Mucosa of stomach (tissue), 1 donor: ENCODE measurements at regions not wholly inside any gene's neighbourhood (a gene's known extent, or its start where the extent isn't known, plus 50 kb on each side); places are given as distances from the start of the nearest gene placed in this dataset.

Source experiments
- H3K27me3 ChIP-seq: one replicate; pipeline ENCODE4 v1.7.0; 2013; ENCODE audit warnings: mild to moderate bottlenecking, low read length; ENCODE audit not compliant: control insufficient read depth, insufficient read depth
- H3K36me3 ChIP-seq: one replicate; pipeline ENCODE4 v1.7.0; 2013; ENCODE audit warnings: low read length; ENCODE audit not compliant: control insufficient read depth, insufficient read depth
- H3K4me1 ChIP-seq: one replicate; pipeline ENCODE4 v1.7.0; 2013; ENCODE audit warnings: mild to moderate bottlenecking, low read length; ENCODE audit not compliant: control insufficient read depth, insufficient read depth
- H3K4me3 ChIP-seq: one replicate; pipeline ENCODE4 v1.7.0; 2013; ENCODE audit warnings: low read length
- H3K9ac ChIP-seq: one replicate; pipeline ENCODE4 v1.7.0; 2013; ENCODE audit warnings: mild to moderate bottlenecking, low read length, moderate library complexity
- H3K9me3 ChIP-seq: one replicate; pipeline ENCODE4 v1.7.0; 2013; ENCODE audit warnings: mild to moderate bottlenecking, low read length, moderate library complexity; ENCODE audit not compliant: control insufficient read depth
- donor health status: Pancreatic carcinoma.

DNA sequence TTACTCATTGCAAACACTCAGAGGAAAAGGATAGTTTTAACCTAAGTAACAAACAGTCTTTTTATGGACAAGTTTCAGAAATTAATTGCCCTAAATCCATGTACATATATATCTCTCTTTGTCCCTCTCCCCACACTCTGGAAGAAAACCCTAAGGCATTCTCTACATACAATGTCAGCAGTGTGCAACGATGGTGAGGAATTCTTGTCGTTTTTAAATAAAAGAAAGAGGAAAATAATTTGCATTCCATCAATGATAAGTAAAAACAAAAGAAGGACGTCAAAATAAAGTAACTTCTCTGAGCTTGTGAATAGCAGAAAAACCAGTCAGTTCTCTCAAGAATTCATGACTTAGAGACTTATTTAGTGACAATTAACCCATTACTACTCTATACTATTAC lies 550.5 kb upstream of the DIPK2B start:
- H3K9ac ChIP-seq: no peak overlapping the region
- H3K4me3 ChIP-seq: no peak overlapping the region
- no peaks in the 10 kb centered on the region for H3K4me1 ChIP-seq
- H3K36me3 ChIP-seq: no peaks in the 10 kb centered on the region
- no peaks in the 10 kb centered on the region for H3K27me3 ChIP-seq
- H3K9me3 ChIP-seq: no peaks in the 10 kb centered on the region

DNA sequence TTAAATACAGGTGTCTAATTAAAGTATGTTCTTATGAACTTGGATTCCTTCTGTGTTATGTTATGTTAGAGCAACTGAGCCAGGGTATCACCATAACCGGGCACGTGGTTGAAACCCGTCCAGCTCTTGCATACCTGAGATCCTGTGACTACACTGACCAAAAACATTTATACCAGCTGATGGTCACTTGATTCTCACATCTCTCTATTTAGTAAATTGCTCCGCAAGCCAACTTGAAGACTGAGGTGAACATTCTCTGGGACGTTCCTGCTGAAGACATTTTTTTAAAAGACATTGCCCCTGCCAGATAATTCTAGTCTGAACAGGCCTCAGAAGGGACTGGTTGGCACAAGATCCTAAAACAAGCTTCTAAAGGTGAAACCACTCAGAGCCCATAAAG lies 550.0 kb upstream of the DIPK2B start:
- Histone ChIP-seq H3K27me3 (no peaks in the 10 kb centered on the region), H3K9me3 (no peaks in the 10 kb centered on the region), H3K36me3 (no peaks in the 10 kb centered on the region), H3K4me3 (no peak overlapping the region), H3K4me1 (no peaks in the 10 kb centered on the region), H3K9ac (no peak overlapping the region)

DNA sequence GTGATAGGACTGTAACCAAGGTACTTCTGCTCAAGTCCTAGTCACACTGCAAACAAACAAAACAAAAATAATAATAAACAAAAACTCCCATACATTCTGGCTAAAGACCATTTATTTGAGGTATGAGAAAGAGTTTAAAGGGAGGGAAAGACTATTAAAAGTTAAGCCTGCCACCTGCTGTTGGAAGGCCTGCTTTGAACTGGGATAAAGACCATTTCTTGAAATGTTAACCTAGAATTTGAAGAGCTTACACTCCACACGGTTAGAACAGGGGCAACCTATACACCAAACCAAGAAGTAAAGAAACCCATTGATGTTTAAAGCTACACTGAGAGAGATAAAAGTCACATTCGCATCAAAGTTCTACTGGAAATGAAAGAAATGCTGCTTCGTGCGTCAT lies 548.7 kb upstream of the DIPK2B start:
- Histone ChIP-seq H3K4me1 (no peaks in the 10 kb centered on the region), H3K4me3 (no peak overlapping the region)

GRCh38 chrX:45748369-45748774 lies 547.7 kb upstream of the DIPK2B start:
- Histone ChIP-seq H3K9me3 (no peaks in the 10 kb centered on the region), H3K4me3 (no peak overlapping the region), H3K27me3 (no peaks in the 10 kb centered on the region), H3K9ac (no peak overlapping the region), H3K36me3 (no peaks in the 10 kb centered on the region), H3K4me1 (no peaks in the 10 kb centered on the region)

More for the DNA sequence above, 548.7 kb upstream of the DIPK2B start:
- no peaks in the 10 kb centered on the region for H3K27me3 ChIP-seq
- H3K9ac ChIP-seq: no peak overlapping the region
- H3K36me3 ChIP-seq: no peaks in the 10 kb centered on the region
- no peaks in the 10 kb centered on the region for H3K9me3 ChIP-seq

- no peak overlapping the region for H3K4me3 ChIP-seq
- H3K36me3 ChIP-seq: no peaks in the 10 kb centered on the region
- H3K9ac ChIP-seq: no peak overlapping the region
- H3K4me1 ChIP-seq: no peaks in the 10 kb centered on the region
- H3K27me3 ChIP-seq: no peaks in the 10 kb centered on the region
- no peaks in the 10 kb centered on the region for H3K9me3 ChIP-seq
Measured at GRCh38 chrX:45747905-45748304, 547.2 kb upstream of the DIPK2B start.

DNA sequence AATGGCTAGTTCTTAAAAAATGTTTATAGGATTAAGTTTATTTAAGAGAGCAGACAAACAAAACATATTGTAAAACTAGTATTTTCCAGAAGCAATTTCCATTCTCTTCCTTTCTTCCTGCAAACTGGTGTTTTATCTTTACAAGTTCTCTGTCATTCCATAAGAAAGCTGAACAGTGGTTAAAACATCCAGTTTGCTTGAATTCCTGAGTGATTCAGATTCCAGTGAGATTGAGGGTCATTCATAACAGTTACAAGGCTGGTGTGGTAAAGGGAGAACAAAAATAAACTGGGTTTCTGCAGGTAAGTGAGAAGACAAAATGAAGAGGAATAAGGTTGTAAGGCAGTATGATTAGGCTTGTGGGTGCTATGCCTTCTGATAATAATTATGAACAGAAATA lies 544.8 kb upstream of the DIPK2B start:
- H3K9me3 ChIP-seq: no peaks in the 10 kb centered on the region
- H3K36me3 ChIP-seq: no peaks in the 10 kb centered on the region
- H3K4me1 ChIP-seq: no peaks in the 10 kb centered on the region
- no peak overlapping the region for H3K4me3 ChIP-seq
- no peak overlapping the region for H3K9ac ChIP-seq
- H3K27me3 ChIP-seq: no peaks in the 10 kb centered on the region

DNA sequence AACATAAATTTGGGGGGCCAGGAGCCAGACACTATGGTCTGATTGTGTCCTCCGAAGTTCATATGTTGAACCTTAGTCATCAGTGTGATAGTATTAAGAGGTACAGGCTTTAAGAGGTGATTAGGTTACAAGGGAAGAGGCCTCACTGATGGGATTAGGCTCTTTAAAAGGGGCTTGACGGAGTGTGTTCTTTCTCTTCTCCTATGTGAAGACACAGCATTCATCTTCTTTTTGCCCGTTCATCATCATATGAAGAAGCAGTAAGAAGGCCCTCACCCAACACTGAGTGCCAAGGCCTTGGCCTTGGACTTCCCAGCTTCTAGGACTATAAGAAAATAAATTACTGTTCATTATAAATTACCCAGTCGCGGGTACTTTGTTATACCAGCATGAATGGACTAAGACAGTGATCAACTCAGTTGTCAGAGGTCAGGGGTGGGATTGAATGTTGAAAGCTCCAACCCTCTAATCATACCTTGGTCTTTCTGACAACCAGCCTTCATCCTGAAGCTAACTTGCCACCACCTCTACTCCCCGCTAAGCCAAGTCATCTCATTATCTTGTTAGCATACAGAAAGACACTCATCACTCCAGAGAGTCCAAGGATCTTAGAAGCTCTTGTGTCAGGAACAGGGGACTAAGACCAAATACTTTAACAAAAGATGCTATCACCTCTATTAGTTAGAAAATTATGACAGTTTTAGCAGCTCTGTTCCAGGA lies 543.4 kb upstream of the DIPK2B start:
- no peaks in the 10 kb centered on the region for H3K4me1 ChIP-seq
- H3K36me3 ChIP-seq: no peaks in the 10 kb centered on the region
- no peak overlapping the region for H3K9ac ChIP-seq
- H3K4me3 ChIP-seq: no peak overlapping the region
- no peaks in the 10 kb centered on the region for H3K27me3 ChIP-seq
- H3K9me3 ChIP-seq: no peaks in the 10 kb centered on the region

GRCh38 chrX:45743081-45743533 lies 542.4 kb upstream of the DIPK2B start:
- Histone ChIP-seq H3K4me1 (no peaks in the 10 kb centered on the region), H3K9me3 (no peaks in the 10 kb centered on the region), H3K27me3 (no peaks in the 10 kb centered on the region), H3K36me3 (no peaks in the 10 kb centered on the region), H3K9ac (no peak overlapping the region), H3K4me3 (no peak overlapping the region)

- Histone ChIP-seq H3K9me3 (no peaks in the 10 kb centered on the region), H3K4me3 (no peak overlapping the region), H3K36me3 (no peaks in the 10 kb centered on the region), H3K9ac (no peak overlapping the region), H3K27me3 (no peaks in the 10 kb centered on the region), H3K4me1 (no peaks in the 10 kb centered on the region)
Measured at GRCh38 chrX:45740291-45740690, 539.6 kb upstream of the DIPK2B start.

- H3K36me3 ChIP-seq: no peaks in the 10 kb centered on the region
Measured at GRCh38 chrX:45735571-45735970, 534.9 kb upstream of the DIPK2B start.

DNA sequence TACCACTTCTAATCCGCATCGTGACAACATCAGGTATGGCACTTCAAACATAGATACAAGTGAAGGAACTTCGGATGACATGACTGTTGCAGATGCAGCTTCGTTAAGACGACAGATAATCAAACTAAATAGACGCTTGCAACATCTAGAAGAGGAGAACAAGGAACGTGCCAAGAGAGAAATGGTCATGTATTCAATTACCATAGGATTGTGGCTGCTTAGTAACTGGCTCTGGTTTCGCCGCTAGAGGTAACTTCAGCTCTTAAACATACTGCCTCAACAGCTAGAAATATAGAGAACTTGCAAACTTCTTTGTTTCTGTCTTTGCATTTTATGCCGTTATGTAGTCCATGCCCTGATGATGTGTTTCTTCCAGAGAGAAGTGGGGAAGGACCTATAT lies 530.8 kb upstream of the DIPK2B start:
- Histone ChIP-seq H3K4me1 (no peaks in the 10 kb centered on the region), H3K4me3 (no peak overlapping the region), H3K36me3 (no peaks in the 10 kb centered on the region), H3K9me3 (no peaks in the 10 kb centered on the region), H3K9ac (no peak overlapping the region), H3K27me3 (no peaks in the 10 kb centered on the region)

More at GRCh38 chrX:45735571-45735970, 534.9 kb upstream of the DIPK2B start:
- Histone ChIP-seq H3K4me3 (no peak overlapping the region), H3K4me1 (no peaks in the 10 kb centered on the region), H3K9me3 (no peaks in the 10 kb centered on the region), H3K9ac (no peak overlapping the region), H3K27me3 (no peaks in the 10 kb centered on the region)

GRCh38 chrX:45727761-45728160 lies 527.1 kb upstream of the DIPK2B start:
- Histone ChIP-seq H3K9me3 (no peaks in the 10 kb centered on the region), H3K27me3 (no peaks in the 10 kb centered on the region), H3K36me3 (no peaks in the 10 kb centered on the region), H3K9ac (no peak overlapping the region), H3K4me3 (no peak overlapping the region), H3K4me1 (no peaks in the 10 kb centered on the region)

GRCh38 chrX:45722471-45722870 lies 521.8 kb upstream of the DIPK2B start:
- no peak overlapping the region for H3K9ac ChIP-seq
- no peak overlapping the region for H3K4me3 ChIP-seq
- no peaks in the 10 kb centered on the region for H3K9me3 ChIP-seq
- H3K4me1 ChIP-seq: no peaks in the 10 kb centered on the region
- H3K36me3 ChIP-seq: no peaks in the 10 kb centered on the region
- H3K27me3 ChIP-seq: no peaks in the 10 kb centered on the region
